ENCODE measurements at regions not wholly inside any gene's neighbourhood (a gene's known extent, or its start where the extent isn't known, plus 50 kb on each side); places are given as distances from the start of the nearest gene placed in this dataset.
"Not testable (repeated sequence)": the region's sequence is repeated elsewhere in the genome, so short reads cannot be mapped to it uniquely, and the experiment has no call there.

DNA sequence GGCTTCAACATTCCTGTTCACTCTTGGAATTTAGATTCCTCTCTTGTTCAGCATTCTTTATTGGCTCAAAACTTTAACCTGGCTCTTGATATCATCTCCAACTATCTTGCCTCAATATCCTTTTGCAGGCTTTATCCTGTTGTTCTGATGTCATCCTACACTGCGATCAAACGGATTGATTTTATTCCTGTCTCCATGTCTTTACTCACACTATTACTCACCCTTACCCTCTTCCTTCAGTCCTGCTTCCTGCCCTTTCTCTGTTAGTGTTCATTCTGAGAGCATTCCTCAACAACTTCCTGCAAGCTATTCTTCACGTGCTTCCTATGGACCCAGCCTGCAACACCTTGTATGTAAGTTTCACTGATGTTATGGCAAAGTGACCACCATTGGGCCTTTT is 264.7 kb downstream of the RNF152 start:
- DNase-seq (no peak), ATAC-seq (no peak)
- no peak for TF ChIP-seq POLR2A (IDR thresholded peaks at IDR 0.05)
- TF ChIP-seq, protein P1, sequence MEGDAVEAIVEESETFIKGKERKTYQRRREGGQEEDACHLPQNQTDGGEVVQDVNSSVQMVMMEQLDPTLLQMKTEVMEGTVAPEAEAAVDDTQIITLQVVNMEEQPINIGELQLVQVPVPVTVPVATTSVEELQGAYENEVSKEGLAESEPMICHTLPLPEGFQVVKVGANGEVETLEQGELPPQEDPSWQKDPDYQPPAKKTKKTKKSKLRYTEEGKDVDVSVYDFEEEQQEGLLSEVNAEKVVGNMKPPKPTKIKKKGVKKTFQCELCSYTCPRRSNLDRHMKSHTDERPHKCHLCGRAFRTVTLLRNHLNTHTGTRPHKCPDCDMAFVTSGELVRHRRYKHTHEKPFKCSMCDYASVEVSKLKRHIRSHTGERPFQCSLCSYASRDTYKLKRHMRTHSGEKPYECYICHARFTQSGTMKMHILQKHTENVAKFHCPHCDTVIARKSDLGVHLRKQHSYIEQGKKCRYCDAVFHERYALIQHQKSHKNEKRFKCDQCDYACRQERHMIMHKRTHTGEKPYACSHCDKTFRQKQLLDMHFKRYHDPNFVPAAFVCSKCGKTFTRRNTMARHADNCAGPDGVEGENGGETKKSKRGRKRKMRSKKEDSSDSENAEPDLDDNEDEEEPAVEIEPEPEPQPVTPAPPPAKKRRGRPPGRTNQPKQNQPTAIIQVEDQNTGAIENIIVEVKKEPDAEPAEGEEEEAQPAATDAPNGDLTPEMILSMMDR (IDR thresholded peaks at IDR 0.05 in 4 of 5, conservative IDR thresholded peaks at IDR 0.05 in 1 of 5): no peak
- no peaks in the 10 kb centered on the region for H3K4me1 ChIP-seq
- no peak overlapping the region for H3K27ac ChIP-seq
- intact Hi-C loops (cut with DNase I; ENCODE audit: low total_unique reads): no loop called here
- H3K4me3 ChIP-seq: no peak overlapping the region
- in situ Hi-C loops (cut with MboI; ENCODE audit: low sequenced_read_pairs in 4 of 4): loop anchor here in 1 of 4 donors (25.0 kb wide), 1 partner anchor 259 kb away; the partner anchor contains the start of gene RNF152
- H3K9me3 ChIP-seq: no peaks in the 10 kb centered on the region
- no peaks in the 10 kb centered on the region for H3K27me3 ChIP-seq
- H3K36me3 ChIP-seq: no peaks in the 10 kb centered on the region

DNA sequence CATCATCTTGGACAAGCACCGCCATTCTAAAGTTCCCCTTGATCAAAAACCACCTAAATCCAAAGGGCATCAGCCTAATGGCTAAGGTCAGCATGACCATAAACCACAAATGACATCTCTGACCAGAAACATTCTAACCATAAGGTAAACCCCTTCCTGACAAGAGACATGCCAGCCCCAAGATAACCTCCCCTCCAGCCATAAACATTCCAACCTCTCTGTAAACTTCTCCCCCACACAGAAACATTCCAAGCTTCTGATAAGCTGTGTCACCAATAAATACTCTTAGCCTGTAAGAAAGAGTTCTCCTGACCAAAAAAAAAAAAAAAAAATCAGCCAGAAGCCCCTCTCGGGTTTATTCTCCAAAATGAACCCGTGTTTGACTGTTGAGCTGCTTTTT is 268.2 kb downstream of the RNF152 start:
- intact Hi-C loops (cut with DNase I; ENCODE audit: low total_unique reads): not testable (repeated sequence)

DNA sequence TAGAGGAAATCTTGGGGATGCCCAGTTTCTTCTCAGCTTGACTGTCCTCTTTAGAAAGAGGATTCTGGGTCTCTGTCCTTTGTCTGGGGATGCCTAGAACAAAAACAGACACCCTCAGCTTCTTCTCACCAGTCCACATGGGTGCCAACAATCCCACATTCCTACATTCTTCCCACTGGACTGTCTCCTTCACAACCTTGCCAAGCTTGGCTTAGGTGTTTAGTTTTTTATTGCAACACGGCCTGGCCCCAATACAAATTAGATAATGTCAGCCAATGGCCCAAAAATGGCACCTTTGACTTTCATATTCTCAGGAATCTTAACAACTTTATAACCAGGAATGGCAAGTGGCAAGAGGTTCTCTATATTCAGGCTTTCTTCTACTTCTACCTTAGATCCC is 273.0 kb downstream of the RNF152 start:
- ATAC-seq (no peak), DNase-seq (no peak)
- TF ChIP-seq, protein P1 (IDR thresholded peaks at IDR 0.05 in 4 of 5, conservative IDR thresholded peaks at IDR 0.05 in 1 of 5): no peak
- no peak for TF ChIP-seq POLR2A (IDR thresholded peaks at IDR 0.05)
- Histone ChIP-seq H3K36me3 (no peaks in the 10 kb centered on the region), H3K4me3 (no peak overlapping the region), H3K27ac (no peak overlapping the region), H3K4me1 (no peaks in the 10 kb centered on the region), H3K9me3 (no peaks in the 10 kb centered on the region), H3K27me3 (no peaks in the 10 kb centered on the region)
- in situ Hi-C loops (cut with MboI; ENCODE audit: low sequenced_read_pairs in 4 of 4): no loop called here
- intact Hi-C loops (cut with DNase I; ENCODE audit: low total_unique reads): no loop called here

More for the DNA sequence above, 268.2 kb downstream of the RNF152 start:
- H3K36me3 ChIP-seq, ATAC-seq, H3K4me1 ChIP-seq, H3K27ac ChIP-seq, H3K27me3 ChIP-seq, H3K9me3 ChIP-seq, DNase-seq, H3K4me3 ChIP-seq: not testable (repeated sequence)
- in situ Hi-C loops (cut with MboI; ENCODE audit: low sequenced_read_pairs in 4 of 4): loop anchor here in 1 of 4 donors (25.0 kb wide), 1 partner anchor 263 kb away; the partner anchor contains the start of gene RNF152

DNA sequence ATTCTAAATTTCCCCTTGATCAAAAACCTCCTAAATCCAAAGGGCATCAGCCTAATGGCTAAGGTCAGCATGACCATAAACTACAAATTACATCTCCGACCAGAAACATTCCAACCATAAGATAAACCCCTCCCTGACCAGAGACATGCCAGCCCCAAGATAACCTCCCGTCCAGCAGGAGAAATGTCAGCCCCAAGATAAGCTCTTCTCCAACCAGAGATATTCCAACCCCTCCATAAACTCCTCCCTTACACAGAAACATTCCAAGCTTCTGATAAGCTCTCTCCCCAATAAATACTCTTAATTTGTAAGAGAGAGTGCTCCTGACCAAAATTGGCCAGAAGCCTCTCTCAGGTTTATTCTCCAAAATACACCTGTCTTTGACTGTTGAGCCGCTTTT is 274.0 kb downstream of the RNF152 start:
- in situ Hi-C loops (cut with MboI; ENCODE audit: low sequenced_read_pairs in 4 of 4): no loop called here
- no peaks in the 10 kb centered on the region for H3K36me3 ChIP-seq
- no peaks in the 10 kb centered on the region for H3K9me3 ChIP-seq
- TF ChIP-seq POLR2A (IDR thresholded peaks at IDR 0.05): no peak
- TF ChIP-seq, protein P1 (IDR thresholded peaks at IDR 0.05 in 4 of 5, conservative IDR thresholded peaks at IDR 0.05 in 1 of 5): no peak
- no peak overlapping the region for H3K4me3 ChIP-seq
- no peak for ATAC-seq
- DNase-seq: no peak
- no peaks in the 10 kb centered on the region for H3K4me1 ChIP-seq
- H3K27me3 ChIP-seq: no peaks in the 10 kb centered on the region
- intact Hi-C loops (cut with DNase I; ENCODE audit: low total_unique reads): no loop called here
- H3K27ac ChIP-seq: no peak overlapping the region

DNA sequence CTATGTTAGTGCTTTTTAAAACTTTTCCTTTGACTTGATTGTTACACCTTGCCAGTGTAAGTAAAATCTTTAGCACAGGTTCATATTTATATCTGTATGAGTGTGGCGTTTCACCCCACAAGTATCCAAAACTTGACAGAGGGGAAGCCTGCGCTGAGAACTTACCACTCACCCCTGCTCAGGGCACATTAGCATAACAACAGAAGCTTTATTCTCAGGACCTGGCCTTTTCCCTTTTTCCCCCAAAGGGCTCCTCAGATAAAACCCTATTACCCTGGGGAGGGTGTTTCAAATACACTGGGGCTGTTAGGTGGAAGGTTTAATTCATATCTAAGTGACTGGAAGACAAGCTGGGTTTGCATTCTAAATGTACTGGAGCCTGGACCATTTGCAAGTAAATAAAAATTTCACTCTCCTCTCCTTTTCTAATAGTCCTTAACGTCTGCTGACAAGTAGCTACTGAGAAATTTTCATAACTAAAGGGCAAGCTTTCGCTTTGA is 276.6 kb downstream of the RNF152 start:
- intact Hi-C loops (cut with DNase I; ENCODE audit: low total_unique reads): no loop called here

More for the DNA sequence above, 276.6 kb downstream of the RNF152 start:
- Histone ChIP-seq H3K36me3 (no peaks in the 10 kb centered on the region), H3K27me3 (no peaks in the 10 kb centered on the region), H3K9me3 (no peaks in the 10 kb centered on the region), H3K4me3 (no peak overlapping the region), H3K4me1 (no peaks in the 10 kb centered on the region), H3K27ac (no peak overlapping the region)
- DNase-seq: no peak
- ATAC-seq: no peak
- TF ChIP-seq, protein P1 (IDR thresholded peaks at IDR 0.05 in 4 of 5, conservative IDR thresholded peaks at IDR 0.05 in 1 of 5): no peak
- no peak for TF ChIP-seq POLR2A (IDR thresholded peaks at IDR 0.05)
- in situ Hi-C loops (cut with MboI; ENCODE audit: low sequenced_read_pairs in 4 of 4): no loop called here

Data from gastrocnemius medialis (tissue), 4 donors.